ENCODE measurements at regions not wholly inside any gene's neighbourhood (a gene's known extent, or its start where the extent isn't known, plus 50 kb on each side); places are given as distances from the start of the nearest gene placed in this dataset.

- no peak for DNase-seq
Observed at GRCh38 chr3:8204853-8205650, 296.6 kb upstream of the LMCD1 start.

- no peak for DNase-seq
Observed at GRCh38 chr3:8205881-8206280, 295.7 kb upstream of the LMCD1 start.

DNA sequence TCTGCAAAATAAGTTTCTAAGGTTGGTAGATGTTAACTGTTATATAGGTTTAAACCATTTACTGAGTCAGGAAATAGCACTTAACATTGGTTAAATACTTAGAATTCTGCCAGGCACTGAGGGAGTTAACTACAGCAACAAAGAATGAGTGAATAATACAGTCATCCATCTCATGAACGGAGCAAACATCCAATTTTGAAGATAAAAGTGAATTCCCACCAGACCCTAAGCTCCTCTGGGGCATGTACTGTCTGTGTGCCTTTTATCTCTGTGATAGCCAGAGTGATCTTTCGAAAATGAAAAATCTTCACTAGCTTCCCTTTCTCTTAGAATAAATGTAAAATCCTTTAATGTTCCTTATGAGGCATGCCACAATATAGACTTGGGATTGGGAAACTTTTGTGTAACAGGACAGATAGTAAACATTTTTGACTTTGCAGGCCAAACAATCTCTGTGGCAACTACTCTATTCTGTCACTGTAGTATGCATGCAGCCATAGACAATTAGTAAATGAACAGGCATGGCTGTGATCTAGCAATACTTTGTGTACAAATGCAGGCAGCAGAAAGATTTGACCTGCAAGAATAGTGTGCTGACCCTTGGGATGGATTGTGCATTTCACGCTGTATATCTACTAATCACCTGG lies 294.5 kb upstream of the LMCD1 start:
- DNase-seq, result no peak

GRCh38 chr3:8210882-8211341 lies 290.7 kb upstream of the LMCD1 start:
- no peak for DNase-seq

GRCh38 chr3:8212794-8213193 lies 288.8 kb upstream of the LMCD1 start:
- DNase-seq, result no peak

DNA sequence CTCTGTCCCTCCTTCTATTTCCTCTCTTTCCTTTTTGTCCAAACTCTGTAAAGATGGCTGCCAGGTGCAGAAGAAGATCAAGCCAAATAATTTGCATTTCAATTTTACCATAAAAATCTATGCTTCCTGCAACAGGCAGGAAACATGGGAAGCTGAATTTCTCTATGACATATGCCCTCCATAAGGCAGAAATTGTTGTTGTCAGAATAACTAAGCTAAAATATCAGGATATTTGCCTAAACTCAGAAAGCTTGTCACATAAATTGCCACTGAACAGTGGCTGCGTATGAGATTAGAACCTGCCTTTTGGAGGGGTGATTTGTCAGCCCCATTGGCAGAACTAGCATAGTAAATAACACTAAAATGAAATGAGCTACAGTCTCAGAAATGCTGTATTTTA lies 288.3 kb upstream of the LMCD1 start:
- DNase-seq, result no peak

DNA sequence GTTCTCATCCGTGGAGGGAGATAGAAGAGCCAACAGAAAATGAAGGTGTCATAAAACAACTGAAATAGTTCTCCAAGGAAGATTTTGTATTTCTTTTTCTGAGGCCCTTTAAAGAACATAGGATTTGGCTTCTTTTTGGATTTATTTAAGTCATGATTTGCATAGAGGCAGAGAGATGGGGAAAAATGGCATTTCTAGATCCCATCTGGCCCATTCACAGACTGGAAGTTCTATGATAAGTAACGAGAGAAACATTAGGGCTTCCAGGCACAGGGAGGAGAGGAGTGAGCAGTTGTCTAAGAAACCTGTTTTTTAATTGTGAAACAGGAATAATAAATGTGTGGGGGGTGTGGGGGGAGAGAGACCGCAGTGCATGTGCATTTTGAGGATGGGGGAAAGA lies 285.8 kb upstream of the LMCD1 start:
- DNase-seq, result no peak

DNA sequence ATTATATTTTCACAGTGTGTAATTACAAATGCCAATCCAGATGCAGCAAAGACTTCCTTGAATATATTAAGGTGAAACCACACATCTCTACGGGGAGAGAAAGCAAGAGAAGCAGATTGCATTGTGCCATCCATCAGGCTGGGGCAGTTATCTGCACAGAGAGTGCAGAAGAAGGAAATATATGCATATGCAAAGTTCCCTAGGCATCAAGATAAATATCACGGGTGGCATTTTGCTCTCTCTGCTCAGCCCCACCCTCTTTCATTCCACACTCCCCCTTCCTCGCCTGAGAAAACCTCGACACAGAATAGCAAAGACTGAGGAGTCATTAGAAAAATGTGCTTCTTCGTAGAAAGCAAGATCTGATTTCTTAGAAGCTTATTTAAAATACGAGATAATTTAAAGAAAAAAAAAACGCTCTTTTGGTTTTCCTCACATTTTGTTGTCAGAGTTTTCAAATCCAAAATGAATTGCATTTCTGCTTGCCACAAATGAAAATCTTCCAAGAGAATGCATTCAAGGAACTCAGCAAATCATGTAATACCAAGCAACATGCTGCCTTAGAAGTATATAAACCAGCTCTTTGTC lies 283.2 kb upstream of the LMCD1 start:
- no peak for DNase-seq

GRCh38 chr3:8220291-8220690 lies 281.3 kb upstream of the LMCD1 start:
- DNase-seq, result no peak

DNA sequence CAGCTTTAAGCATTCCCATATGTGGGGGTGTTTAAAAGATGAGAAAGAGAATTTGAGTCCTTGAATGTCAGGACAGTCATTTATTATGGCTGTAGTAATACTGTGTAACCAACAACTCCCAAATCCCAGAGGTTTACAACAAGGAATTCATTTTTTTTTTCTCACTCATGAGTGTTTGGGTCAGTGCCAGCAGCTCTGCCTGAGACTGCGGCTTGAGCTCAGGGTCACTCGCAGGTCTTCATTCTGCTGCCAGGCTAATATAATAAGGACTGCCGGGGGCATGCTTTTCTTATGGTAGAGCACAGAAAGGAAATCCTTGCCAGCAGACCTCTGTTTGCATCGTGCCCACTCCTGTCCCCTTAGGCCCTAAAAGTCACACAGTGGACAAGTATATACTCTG lies 277.9 kb upstream of the LMCD1 start:
- DNase-seq, result no peak

- DNase-seq, result no peak
Observed at GRCh38 chr3:8224941-8225340, 276.7 kb upstream of the LMCD1 start.

- no peak for DNase-seq
Observed at GRCh38 chr3:8233938-8234337, 267.7 kb upstream of the LMCD1 start.

DNA sequence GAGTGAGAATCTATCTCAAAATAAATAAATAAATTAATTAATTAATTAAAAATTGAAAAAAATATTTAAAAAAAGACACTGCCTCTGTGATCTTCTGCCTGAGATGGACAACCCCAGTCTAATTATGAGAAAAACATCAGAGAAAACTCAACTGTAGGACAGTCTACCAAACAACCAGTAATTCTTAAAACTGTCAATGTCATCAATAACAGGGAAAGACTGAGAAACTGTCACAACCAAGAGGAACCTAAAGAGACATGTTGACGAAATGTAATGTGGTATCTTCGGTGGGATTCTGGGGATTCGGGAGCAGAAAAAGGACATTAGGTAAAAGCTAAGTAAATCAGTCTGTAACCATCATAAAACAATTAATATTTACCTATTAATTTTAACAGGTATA lies 265.4 kb upstream of the LMCD1 start:
- DNase-seq, result no peak

DNA sequence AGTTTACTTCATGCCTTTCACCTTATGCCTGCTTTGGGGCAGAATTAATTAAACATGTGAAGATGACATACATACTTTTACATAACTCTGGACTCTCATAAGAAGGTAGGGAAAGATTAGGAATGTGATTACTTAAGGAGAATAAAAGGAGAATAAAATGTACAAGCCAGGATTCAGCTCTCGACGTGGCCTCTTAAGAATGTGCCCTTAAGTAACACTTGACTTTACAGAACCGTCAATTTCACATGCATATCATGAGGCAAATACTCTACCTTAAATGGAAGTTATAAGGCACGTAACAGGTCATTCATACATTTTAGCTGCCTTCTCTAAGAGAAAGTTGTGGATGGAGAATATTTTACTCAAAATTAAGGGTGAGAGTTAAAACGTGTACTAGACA lies 263.7 kb upstream of the LMCD1 start:
- DNase-seq, result no peak

GRCh38 chr3:8238432-8238831 lies 263.2 kb upstream of the LMCD1 start:
- DNase-seq, result no peak

GRCh38 chr3:8239095-8239494 lies 262.5 kb upstream of the LMCD1 start:
- no peak for DNase-seq

DNA sequence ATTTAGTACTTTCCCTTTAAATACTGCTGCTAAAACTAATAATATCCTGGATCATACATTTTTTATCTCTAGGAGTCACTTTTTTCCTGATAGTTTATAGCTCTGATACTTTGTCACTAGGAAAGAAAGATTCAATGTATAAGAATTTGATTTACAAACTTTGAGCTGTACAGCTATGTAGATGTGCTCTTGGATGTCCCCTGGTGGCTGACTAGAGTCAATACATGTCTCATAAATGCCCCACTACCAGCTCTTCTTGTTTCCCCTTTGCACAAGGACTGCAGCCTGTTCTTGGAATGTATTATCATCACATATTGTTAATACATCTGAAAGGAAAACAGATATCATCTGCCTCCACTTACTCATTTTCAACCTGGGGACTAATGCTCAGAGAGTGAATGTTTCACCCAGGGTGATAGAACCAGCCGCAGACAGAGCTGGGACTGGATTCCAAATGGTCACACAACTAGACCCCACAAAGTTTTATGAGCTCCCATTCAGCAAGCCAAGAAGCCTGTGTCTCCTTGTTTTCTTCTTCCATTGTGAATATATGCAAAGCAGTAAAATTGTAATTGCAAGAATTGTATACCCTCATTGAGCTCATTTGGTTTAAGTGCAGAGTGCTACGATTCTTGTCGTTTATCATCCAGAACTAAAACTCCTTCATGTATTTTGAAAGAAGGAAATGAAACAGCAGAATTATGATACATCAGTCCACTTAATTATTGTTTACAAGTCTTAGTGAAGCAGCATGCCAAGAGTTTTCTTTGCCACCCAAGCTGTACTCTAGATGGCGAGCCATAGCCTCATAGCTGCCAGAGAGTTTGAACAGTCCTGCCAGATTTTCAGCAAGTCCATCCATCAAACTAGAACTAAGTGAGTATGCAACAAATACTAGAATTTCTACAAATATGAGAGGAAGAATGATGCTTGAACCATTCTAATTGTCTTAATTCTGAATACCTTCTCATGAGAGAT lies 261.6 kb upstream of the LMCD1 start:
- no peak for DNase-seq

GRCh38 chr3:8246070-8246469 lies 255.6 kb upstream of the LMCD1 start:
- DNase-seq, result no peak

DNA sequence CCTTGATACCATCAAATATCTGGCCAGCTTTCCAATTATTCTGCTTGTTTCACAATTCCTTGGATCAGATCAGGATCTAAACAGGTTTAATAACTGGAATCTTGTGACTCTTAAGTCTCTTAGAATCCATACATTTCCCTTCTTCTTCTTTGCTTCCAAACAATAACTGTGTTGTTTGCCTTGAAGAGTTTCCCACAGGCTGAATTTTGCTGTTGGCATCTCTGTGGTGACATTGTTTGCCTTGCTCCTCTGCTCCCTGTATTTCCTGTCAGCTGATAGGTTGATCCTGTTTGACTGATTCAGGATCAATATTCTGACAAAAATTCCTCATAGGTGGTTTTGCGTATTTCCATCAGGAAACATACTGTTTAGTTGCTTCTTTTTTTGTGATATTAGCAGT lies 248.4 kb upstream of the LMCD1 start:
- no peak for DNase-seq

DNA sequence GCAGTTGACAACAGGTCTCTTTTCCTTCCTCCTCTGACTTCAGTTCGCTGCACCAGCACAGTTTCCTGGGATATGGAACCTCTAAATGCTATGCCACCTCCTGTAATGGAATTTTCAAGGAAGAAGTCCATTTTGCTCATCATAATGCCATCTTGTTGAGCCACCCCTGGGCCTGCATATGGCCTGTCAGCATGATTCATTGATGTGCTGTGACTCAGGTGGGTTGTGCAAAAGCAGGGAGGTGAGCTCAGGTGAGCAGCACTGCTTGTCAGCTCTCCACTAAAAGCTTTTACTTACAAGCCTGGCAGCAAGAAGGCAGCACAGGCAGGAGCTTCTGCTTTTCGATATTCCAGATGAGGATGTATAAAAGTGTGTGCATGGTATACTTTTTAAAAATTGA lies 247.1 kb upstream of the LMCD1 start:
- DNase-seq, result no peak

DNA sequence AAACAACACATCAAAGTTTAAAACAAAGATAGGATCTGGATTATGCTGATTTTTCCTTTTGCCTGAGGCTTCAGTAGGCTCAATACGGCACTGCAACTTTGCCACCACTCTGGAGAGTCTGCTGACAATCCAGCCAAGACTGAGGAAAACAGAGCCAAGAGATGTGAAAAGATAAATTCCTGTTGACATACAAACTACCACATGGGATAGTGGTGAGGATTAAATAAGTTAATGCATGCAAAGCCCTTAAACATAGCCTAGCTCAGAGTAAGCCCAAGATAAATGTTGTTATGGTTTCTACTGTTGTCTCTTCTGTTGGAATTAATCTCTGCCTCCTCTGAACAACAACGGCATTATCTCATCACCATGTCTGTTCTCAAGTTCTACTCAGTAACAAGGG lies 245.9 kb upstream of the LMCD1 start:
- no peak for DNase-seq

DNA sequence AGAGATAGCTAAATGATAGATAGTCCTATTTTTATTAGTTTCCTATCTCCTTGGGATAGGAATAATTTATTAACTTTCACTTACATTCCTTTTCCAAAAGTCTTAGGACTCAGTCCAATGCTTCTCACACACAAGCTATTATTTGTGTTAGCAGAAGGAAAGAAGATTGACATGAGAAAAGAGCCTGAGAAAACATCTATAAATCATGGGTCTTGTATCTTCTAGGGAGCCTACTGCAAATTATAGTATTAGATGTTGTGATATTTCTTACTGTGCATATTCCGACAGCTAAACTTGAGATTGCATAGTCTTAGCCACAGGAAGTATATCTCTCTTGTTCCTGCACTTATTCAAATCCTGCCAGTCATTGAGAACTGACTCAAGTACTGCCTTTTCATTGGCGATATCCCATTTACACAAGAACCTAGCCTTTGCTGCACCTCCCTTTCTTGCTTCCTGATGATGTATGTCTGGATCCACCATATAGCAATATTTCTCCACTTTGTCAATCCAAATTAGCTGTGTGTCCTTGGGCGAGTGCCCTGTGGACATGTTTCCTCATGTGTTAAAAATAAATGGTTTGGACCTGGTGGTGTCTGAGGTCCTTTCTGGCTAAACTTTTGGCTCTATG lies 245.1 kb upstream of the LMCD1 start:
- no peak for DNase-seq

DNA sequence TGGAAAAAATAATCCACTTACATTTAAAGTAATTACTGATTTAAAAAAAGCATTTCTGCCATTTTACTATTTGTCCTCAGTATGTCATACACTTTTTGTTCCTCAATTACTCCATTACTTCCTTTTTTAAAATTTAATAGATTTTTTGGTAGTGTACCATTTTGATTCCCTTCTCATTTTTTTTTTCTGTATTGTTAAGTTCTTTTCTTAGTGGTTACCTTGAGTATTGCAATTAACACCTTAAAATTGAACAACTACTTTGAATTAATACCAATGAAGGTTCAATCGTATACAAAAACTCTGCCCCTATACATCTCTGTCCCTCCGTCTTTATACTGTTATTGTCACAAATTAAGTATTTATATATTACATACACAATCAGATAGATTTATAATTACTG lies 240.6 kb upstream of the LMCD1 start:
- DNase-seq, result no peak

Data from NCI-H446 (cell line).